KMS-11 (cell line): ENCODE measurements at regions not wholly inside any gene's neighbourhood (a gene's known extent, or its start where the extent isn't known, plus 50 kb on each side); places are given as distances from the start of the nearest gene placed in this dataset.

Experiments
- H2AFZ ChIP-seq: fragments of 200-600 bp; sonication (generic); 2 replicates; pipeline ENCODE4 v1.6.1; 2016; ENCODE audit warnings: antibody characterized with exemption, mixed run types, low read depth
- H3K27ac ChIP-seq: fragments of 200-600 bp; sonication (generic); 2 replicates; pipeline ENCODE4 v1.6.1; 2016; ENCODE audit warnings: mild to moderate bottlenecking, mixed run types
- H3K27me3 ChIP-seq: fragments of 200-600 bp; sonication (generic); 2 replicates; pipeline ENCODE4 v1.6.1; 2017; ENCODE audit warnings: mild to moderate bottlenecking, low read depth, mixed run types, moderate library complexity; ENCODE audit not compliant: insufficient read depth
- H3K36me3 ChIP-seq: fragments of 200-600 bp; sonication (generic); 2 replicates; pipeline ENCODE4 v1.6.1; 2017; ENCODE audit warnings: mild to moderate bottlenecking, mixed run types; ENCODE audit not compliant: insufficient read depth
- H3K4me1 ChIP-seq: fragments of 200-600 bp; sonication (generic); 2 replicates; pipeline ENCODE4 v1.6.1; 2016; ENCODE audit warnings: mild to moderate bottlenecking, low read depth, mixed run types; ENCODE audit not compliant: poor library complexity, severe bottlenecking
- H3K4me2 ChIP-seq: fragments of 200-600 bp; sonication (generic); 2 replicates; pipeline ENCODE4 v1.7.0; 2016; ENCODE audit warnings: mild to moderate bottlenecking, mixed run types
- H3K4me3 ChIP-seq: fragments of 200-600 bp; sonication (generic); IDR thresholded peaks from 2 replicates; pipeline ENCODE4 v1.6.1; 2017; ENCODE audit warnings: low read depth, low read length, mixed read lengths; ENCODE audit not compliant: insufficient read depth
- H3K79me2 ChIP-seq: fragments of 200-600 bp; sonication (generic); 2 replicates; pipeline ENCODE4 v1.6.1; 2016; ENCODE audit warnings: low read depth, mixed run types; ENCODE audit not compliant: insufficient read depth
- H3K9ac ChIP-seq: fragments of 200-600 bp; sonication (generic); 2 replicates; pipeline ENCODE4 v1.6.1; 2016; ENCODE audit warnings: mild to moderate bottlenecking, mixed run types
- H4K20me1 ChIP-seq: fragments of 200-600 bp; sonication (generic); 2 replicates; pipeline ENCODE4 v1.6.1; 2016; ENCODE audit warnings: mild to moderate bottlenecking, mixed run types; ENCODE audit not compliant: insufficient read depth
- CTCF ChIP-seq: fragments of 200-600 bp; sonication (generic); conservative IDR thresholded peaks from 2 replicates; pipeline ENCODE4 v1.6.1; 2017; ENCODE audit warnings: low read depth, mild to moderate bottlenecking, antibody characterized with exemption, low read length, moderate library complexity, mixed read lengths

- Histone ChIP-seq H2AFZ (no peak overlapping the region), H3K4me1 (no peaks in the 10 kb centered on the region), H3K36me3 (no peaks in the 10 kb centered on the region), H3K9ac (no peak overlapping the region), H3K4me2 (no peak overlapping the region), H3K27me3 (no peaks in the 10 kb centered on the region), H3K27ac (no peak overlapping the region), H4K20me1 (no peaks in the 10 kb centered on the region), H3K79me2 (no peaks in the 10 kb centered on the region), H3K4me3 (no peak overlapping the region)
- TF ChIP-seq CTCF: no peak
These were observed 76.3 kb upstream of the GPBP1 start for GRCh38 chr5:57097526-57097925.

- Histone ChIP-seq H2AFZ (no peak overlapping the region), H3K4me2 (no peak overlapping the region), H3K79me2 (no peaks in the 10 kb centered on the region), H3K4me1 (no peaks in the 10 kb centered on the region), H3K36me3 (no peaks in the 10 kb centered on the region), H3K27ac (no peak overlapping the region), H3K9ac (no peak overlapping the region), H3K27me3 (no peaks in the 10 kb centered on the region), H4K20me1 (no peaks in the 10 kb centered on the region), H3K4me3 (no peak overlapping the region)
- no peak for TF ChIP-seq CTCF
These were observed 71.5 kb upstream of the GPBP1 start for GRCh38 chr5:57102189-57102904.

- Histone ChIP-seq H3K27me3 (no peaks in the 10 kb centered on the region), H3K27ac (no peak overlapping the region), H3K4me2 (no peak overlapping the region), H3K9ac (no peak overlapping the region), H4K20me1 (no peaks in the 10 kb centered on the region), H3K36me3 (no peaks in the 10 kb centered on the region), H3K4me1 (no peaks in the 10 kb centered on the region), H3K79me2 (no peaks in the 10 kb centered on the region), H2AFZ (no peak overlapping the region), H3K4me3 (no peak overlapping the region)
- no peak for TF ChIP-seq CTCF
These were observed 71.0 kb upstream of the GPBP1 start for GRCh38 chr5:57102905-57103255.

GRCh38 chr5:57103317-57103907 is 70.4 kb upstream of the GPBP1 start:
- Histone ChIP-seq H3K4me1 (no peaks in the 10 kb centered on the region), H3K4me3 (no peak overlapping the region), H3K79me2 (no peaks in the 10 kb centered on the region), H3K36me3 (no peaks in the 10 kb centered on the region), H3K27me3 (no peaks in the 10 kb centered on the region), H3K9ac (no peak overlapping the region), H2AFZ (no peak overlapping the region), H3K4me2 (no peak overlapping the region), H4K20me1 (no peaks in the 10 kb centered on the region), H3K27ac (no peak overlapping the region)
- no peak for TF ChIP-seq CTCF
